OCI-LY7 (cell line): ENCODE measurements at regions not wholly inside any gene's neighbourhood (a gene's known extent, or its start where the extent isn't known, plus 50 kb on each side); places are given as distances from the start of the nearest gene placed in this dataset.

Experiments used
- BruUV-seq: library from RNA; stranded (reverse); fragments of 400-500 nt; replicated peaks from 2 replicates; lab custom pipeline; 2021; lab: Mats Ljungman, UMichigan
- CTCF ChIA-PET: fragments of 300-600 bp; sonication (Branson Sonifier 250); formaldehyde crosslinking; loops from one replicate; lab custom pipeline; 2022; ENCODE audit warnings: antibody characterized with exemption; ENCODE audit not compliant: unreplicated experiment; lab: Charles Lee
- POLR2A ChIA-PET: fragments of 300-600 bp; sonication (Branson Sonifier 250); formaldehyde crosslinking; loops from one replicate; lab custom pipeline; 2022; ENCODE audit warnings: antibody characterized with exemption; lab: Charles Lee
- DNase-seq: peaks from one replicate; pipeline ENCODE4 v3.0.0-alpha.2; 2015; ENCODE audit warnings: low spot score
- H2AFZ ChIP-seq: fragments of 200-600 bp; sonication (generic), shearing (Covaris generic); 2 replicates; pipeline ENCODE4 v1.6.1; 2014; ENCODE audit warnings: mild to moderate bottlenecking, antibody characterized with exemption, low read length, moderate library complexity
- H3K27ac ChIP-seq: fragments of 200-600 bp; sonication (generic); 2 replicates; pipeline ENCODE4 v1.5.1; 2014; ENCODE audit warnings: mixed run types, low read depth, mild to moderate bottlenecking, moderate library complexity, low read length, inconsistent platforms; ENCODE audit not compliant: poor library complexity, severe bottlenecking
- H3K36me3 ChIP-seq: fragments of 200-600 bp; sonication (generic); 2 replicates; pipeline ENCODE4 v1.6.1; 2014; ENCODE audit warnings: mild to moderate bottlenecking, antibody characterized with exemption, low read length, moderate library complexity, mixed read lengths; ENCODE audit not compliant: insufficient read depth
- H3K4me1 ChIP-seq: fragments of 200-600 bp; sonication (generic); 2 replicates; pipeline ENCODE4 v1.5.1; 2014; ENCODE audit warnings: mild to moderate bottlenecking, low read length; ENCODE audit not compliant: insufficient read depth, poor library complexity, severe bottlenecking
- H3K4me2 ChIP-seq: fragments of 200-600 bp; sonication (generic); 2 replicates; pipeline ENCODE4 v1.6.1; 2014; ENCODE audit warnings: mild to moderate bottlenecking, low read length
- H3K4me3 ChIP-seq: fragments of 200-600 bp; sonication (generic); 2 replicates; pipeline ENCODE4 v1.5.1; 2014; ENCODE audit warnings: mild to moderate bottlenecking, low read depth, low read length; ENCODE audit not compliant: poor library complexity, severe bottlenecking
- H3K79me2 ChIP-seq: fragments of 200-600 bp; sonication (generic); 2 replicates; pipeline ENCODE4 v1.6.1; 2016; ENCODE audit warnings: low read depth, mild to moderate bottlenecking, low read length, moderate library complexity, mixed read lengths; ENCODE audit not compliant: insufficient read depth
- H3K9me2 ChIP-seq: fragments of 200-600 bp; sonication (generic); 2 replicates; pipeline ENCODE4 v1.6.1; 2016; ENCODE audit warnings: mild to moderate bottlenecking, low read length, mixed read lengths; ENCODE audit not compliant: insufficient read depth
- H3K9me3 ChIP-seq: fragments of 200-600 bp; sonication (generic); 2 replicates; pipeline ENCODE4 v1.6.1; 2014; ENCODE audit warnings: mild to moderate bottlenecking, mixed run types, low read length, mixed read lengths
- H4K20me1 ChIP-seq: fragments of 200-600 bp; sonication (generic); 2 replicates; pipeline ENCODE4 v1.6.1; 2014; ENCODE audit warnings: mild to moderate bottlenecking, antibody characterized with exemption, low read length, moderate library complexity, mixed read lengths; ENCODE audit not compliant: insufficient read depth
- EZH2phosphoT487 ChIP-seq: fragments of 200-600 bp; sonication (generic); IDR thresholded peaks from 2 replicates; pipeline ENCODE4 v1.6.1; 2018; ENCODE audit warnings: low read depth, borderline replicate concordance, mild to moderate bottlenecking, mixed run types, antibody characterized with exemption, low read length, moderate library complexity, mixed read lengths
- intact Hi-C: fragments of 100-400 bp; cut with micrococcal nuclease; formaldehyde crosslinking; loops from one replicate; pipeline ENCODE4 v1.10.0; 2022; ENCODE audit not compliant: unreplicated experiment
- TF ChIP-seq, protein P1 (sequence below): fragments of 200-600 bp; sonication (generic); conservative IDR thresholded peaks from 2 replicates; pipeline ENCODE4 v1.5.1; 2014; ENCODE audit warnings: mild to moderate bottlenecking, antibody characterized with exemption, low read length, moderate library complexity, mixed read lengths

GRCh38 chr15:25170113-25170731 is 215.4 kb downstream of the SNRPN start:
- Histone ChIP-seq H3K9me3 (no peaks in the 10 kb centered on the region), H4K20me1 (no peaks in the 10 kb centered on the region)
- no peak for DNase-seq

GRCh38 chr15:25170781-25171110 is 216.0 kb downstream of the SNRPN start:
- ChIA-PET CTCF (no interaction called here), POLR2A (no interaction called here)
- no peak for TF ChIP-seq EZH2phosphoT487
- TF ChIP-seq, protein P1, sequence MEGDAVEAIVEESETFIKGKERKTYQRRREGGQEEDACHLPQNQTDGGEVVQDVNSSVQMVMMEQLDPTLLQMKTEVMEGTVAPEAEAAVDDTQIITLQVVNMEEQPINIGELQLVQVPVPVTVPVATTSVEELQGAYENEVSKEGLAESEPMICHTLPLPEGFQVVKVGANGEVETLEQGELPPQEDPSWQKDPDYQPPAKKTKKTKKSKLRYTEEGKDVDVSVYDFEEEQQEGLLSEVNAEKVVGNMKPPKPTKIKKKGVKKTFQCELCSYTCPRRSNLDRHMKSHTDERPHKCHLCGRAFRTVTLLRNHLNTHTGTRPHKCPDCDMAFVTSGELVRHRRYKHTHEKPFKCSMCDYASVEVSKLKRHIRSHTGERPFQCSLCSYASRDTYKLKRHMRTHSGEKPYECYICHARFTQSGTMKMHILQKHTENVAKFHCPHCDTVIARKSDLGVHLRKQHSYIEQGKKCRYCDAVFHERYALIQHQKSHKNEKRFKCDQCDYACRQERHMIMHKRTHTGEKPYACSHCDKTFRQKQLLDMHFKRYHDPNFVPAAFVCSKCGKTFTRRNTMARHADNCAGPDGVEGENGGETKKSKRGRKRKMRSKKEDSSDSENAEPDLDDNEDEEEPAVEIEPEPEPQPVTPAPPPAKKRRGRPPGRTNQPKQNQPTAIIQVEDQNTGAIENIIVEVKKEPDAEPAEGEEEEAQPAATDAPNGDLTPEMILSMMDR: no peak
- no peaks in the 10 kb centered on the region for H3K36me3 ChIP-seq
- H3K79me2 ChIP-seq: no peaks in the 10 kb centered on the region
- DNase-seq: no peak
- H3K4me2 ChIP-seq: no peak overlapping the region
- no peaks in the 10 kb centered on the region for H3K4me1 ChIP-seq
- intact Hi-C loops: no loop called here
- no peaks in the 10 kb centered on the region for H3K9me2 ChIP-seq
- H2AFZ ChIP-seq: no peak overlapping the region
- no peak overlapping the region for H3K4me3 ChIP-seq
- no peak overlapping the region for H3K27ac ChIP-seq
- BruUV-seq: no TSS peak
- H3K9me3 ChIP-seq: no peaks in the 10 kb centered on the region
- H4K20me1 ChIP-seq: no peaks in the 10 kb centered on the region

More at GRCh38 chr15:25170113-25170731, 215.4 kb downstream of the SNRPN start:
- ChIA-PET CTCF (no interaction called here), POLR2A (no interaction called here)
- no TSS peak for BruUV-seq
- Histone ChIP-seq H2AFZ (no peak overlapping the region), H3K4me1 (no peaks in the 10 kb centered on the region), H3K79me2 (no peaks in the 10 kb centered on the region), H3K36me3 (no peaks in the 10 kb centered on the region), H3K4me2 (no peak overlapping the region), H3K27ac (no peak overlapping the region), H3K4me3 (no peak overlapping the region), H3K9me2 (no peaks in the 10 kb centered on the region)
- TF ChIP-seq EZH2phosphoT487: no peak
- TF ChIP-seq, protein P1: no peak
- intact Hi-C loops: no loop called here

- TF ChIP-seq EZH2phosphoT487: no peak
- TF ChIP-seq, protein P1: no peak
- BruUV-seq: no TSS peak
- no peak overlapping the region for H3K27ac ChIP-seq
- ChIA-PET POLR2A (interaction anchor here (0.6 kb wide), 1 partner anchor 1638 kb away, joined by 8 read pairs; no protein-coding TSS in a partner anchor), CTCF (no interaction called here)
- no peak overlapping the region for H3K4me3 ChIP-seq
- no peaks in the 10 kb centered on the region for H3K36me3 ChIP-seq
- no peaks in the 10 kb centered on the region for H3K79me2 ChIP-seq
- H3K4me2 ChIP-seq: no peak overlapping the region
- H2AFZ ChIP-seq: no peak overlapping the region
- H4K20me1 ChIP-seq: no peaks in the 10 kb centered on the region
- no peaks in the 10 kb centered on the region for H3K4me1 ChIP-seq
- no peak for DNase-seq
- H3K9me3 ChIP-seq: no peaks in the 10 kb centered on the region
- intact Hi-C loops: no loop called here
- no peaks in the 10 kb centered on the region for H3K9me2 ChIP-seq
Measured at GRCh38 chr15:25171111-25171811, 216.5 kb downstream of the SNRPN start.
